Body of pancreas (tissue), 4 donors: ENCODE measurements at regions not wholly inside any gene's neighbourhood (a gene's known extent, or its start where the extent isn't known, plus 50 kb on each side); places are given as distances from the start of the nearest gene placed in this dataset.
"Not testable (repeated sequence)": the region's sequence is repeated elsewhere in the genome, so short reads cannot be mapped to it uniquely, and the experiment has no call there.

Experiments used
- CTCF ChIP-seq, 7 experiments: fragments of 450-650 bp in 4 of 7; fragments of 200-600 bp in 3 of 7; sonication (generic) in 3 of 7; IDR thresholded peaks; one replicate each; pipeline ENCODE4 v1.5.1; 2016 to 2019; ENCODE audit warnings: antibody characterized with exemption in 7 of 7
- POLR2A ChIP-seq, 3 donors: fragments of 450-650 bp; IDR thresholded peaks; one replicate each; pipeline ENCODE4 v1.6.1; 2016; ENCODE audit warnings: antibody characterized with exemption in 3 of 3, mild to moderate bottlenecking in 2 of 3

GRCh38 chr3:112694906-112695305, 54.0 kb upstream of the CCDC80 start:
- TF ChIP-seq POLR2A, CTCF (IDR thresholded peaks at IDR 0.05): not testable (repeated sequence)
